HS-27A (cell line): ENCODE measurements at regions not wholly inside any gene's neighbourhood (a gene's known extent, or its start where the extent isn't known, plus 50 kb on each side); places are given as distances from the start of the nearest gene placed in this dataset.
"Not testable (repeated sequence)": the region's sequence is repeated elsewhere in the genome, so short reads cannot be mapped to it uniquely, and the experiment has no call there.

Source experiments
- DNase-seq: peaks from one replicate; pipeline ENCODE4 v3.0.0-alpha.2; 2012; ENCODE audit warnings: low read depth, missing footprints

DNA sequence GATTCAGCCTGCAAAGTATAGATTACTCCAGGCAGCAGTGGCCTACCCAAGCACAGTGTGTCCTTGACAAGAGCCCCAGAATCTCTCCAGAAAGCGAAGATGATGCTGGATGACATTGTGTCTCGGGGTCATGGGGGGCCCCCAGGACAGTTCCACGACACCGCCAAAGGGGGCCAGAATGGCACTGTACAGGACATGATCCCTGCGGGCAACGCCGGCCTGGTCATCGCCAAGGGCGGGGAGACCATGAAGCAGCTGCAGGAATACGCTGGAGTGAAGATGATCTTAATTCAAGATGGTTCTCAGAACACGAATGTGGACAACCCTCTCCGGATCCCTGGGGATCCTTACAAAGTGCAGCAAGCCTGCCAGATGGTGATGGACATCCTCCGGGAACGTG is 107.0 kb upstream of the MTAP start:
- no peak for DNase-seq

GRCh38 chr9:21695874-21696341 is 106.5 kb upstream of the MTAP start:
- no peak for DNase-seq

DNA sequence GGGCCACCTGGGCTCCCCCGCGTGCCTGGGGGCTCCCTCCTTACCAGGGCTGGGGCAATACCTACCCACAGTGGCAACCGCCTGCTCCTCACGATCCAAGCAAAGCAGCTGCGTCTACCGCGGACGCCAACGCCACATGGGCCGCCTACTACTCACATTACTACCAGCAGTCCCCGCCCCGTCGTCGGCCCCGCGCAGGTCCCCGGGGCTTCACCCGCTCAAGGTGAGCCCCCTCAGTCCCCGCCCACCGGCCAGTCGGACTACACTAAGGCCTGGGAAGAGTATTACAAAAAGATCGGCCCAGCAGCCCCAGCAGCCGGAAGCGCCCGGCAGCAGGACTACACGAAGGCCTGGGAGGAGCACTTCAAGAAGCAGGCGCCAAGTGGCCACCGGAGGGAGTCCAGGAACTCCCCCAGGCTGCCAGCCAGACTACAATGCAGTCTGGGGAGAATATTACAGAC is 106.0 kb upstream of the MTAP start:
- DNase-seq, result no peak

- no peak for DNase-seq
These were observed 94.2 kb upstream of the MTAP start for GRCh38 chr9:21708260-21708711.

GRCh38 chr9:21708856-21709255 is 93.6 kb upstream of the MTAP start:
- no peak for DNase-seq

DNA sequence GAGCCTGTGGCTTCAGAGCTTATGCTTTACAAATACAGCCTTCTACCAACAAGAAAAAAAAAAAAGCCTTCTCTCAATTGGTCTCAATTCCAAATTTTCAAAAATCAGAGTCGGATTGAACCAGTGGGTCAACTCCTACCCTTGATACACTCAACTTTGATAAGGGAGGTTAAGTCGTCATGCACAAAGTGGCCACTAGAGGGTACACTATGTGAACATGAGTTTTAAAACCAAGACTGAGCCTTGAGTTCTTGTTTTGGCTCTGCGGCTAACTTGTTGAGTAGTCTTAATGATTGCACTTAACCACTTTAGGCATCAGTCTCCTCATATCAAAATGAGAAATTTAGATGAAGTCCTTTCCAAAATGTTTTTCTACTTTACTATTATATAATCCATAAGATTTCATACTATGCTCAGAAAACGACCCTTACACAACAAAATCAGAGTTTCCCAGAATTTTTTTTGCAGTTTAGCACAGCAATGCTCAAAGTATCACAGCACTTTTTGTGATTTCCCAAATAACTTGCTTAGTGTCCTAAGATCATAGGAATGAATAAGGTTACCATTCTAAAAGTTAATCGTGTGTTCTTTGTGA is 92.9 kb upstream of the MTAP start:
- no peak for DNase-seq

GRCh38 chr9:21710548-21711191 is 91.8 kb upstream of the MTAP start:
- no peak for DNase-seq

DNA sequence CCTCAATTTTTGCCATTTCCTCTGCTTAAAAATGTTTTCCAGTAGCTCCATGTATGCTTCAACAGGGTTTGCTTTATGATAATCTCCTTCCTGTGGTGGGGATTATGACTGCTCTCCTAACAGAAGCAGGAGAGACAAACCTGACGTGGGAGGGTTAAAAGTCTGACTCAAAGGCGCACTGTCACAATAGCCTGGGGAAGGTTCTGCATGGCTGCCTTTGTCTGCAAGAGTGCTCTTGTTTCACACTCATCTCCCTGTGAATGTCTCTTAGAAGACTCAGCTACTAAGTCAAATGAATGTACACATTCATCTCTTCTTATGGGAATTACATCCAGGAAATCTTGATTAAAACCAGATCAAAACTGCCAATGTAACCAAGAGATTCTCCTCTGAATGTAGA is 90.9 kb upstream of the MTAP start:
- no peak for DNase-seq

GRCh38 chr9:21715408-21715807 is 87.0 kb upstream of the MTAP start:
- no peak for DNase-seq

DNA sequence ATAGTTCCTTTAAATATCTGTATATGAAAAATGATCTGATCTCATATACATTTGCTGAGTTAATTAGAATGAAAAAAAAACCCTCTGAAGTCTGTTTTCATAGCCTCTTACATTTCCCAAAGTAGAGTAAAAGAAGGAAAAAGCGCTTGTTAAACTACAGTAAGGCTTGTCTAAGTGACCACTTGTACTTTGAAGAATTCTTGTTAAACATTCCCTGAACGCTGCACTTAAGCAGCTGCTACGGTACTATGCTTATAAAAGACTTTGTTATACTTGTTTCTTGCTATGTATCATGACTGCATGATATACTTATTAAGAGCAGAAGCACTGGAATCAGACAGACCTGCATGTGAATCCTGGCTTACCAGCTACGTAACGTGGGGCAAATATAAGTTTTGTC is 81.7 kb upstream of the MTAP start:
- no peak for DNase-seq

- not testable (repeated sequence) for DNase-seq
These were observed 75.0 kb upstream of the MTAP start for GRCh38 chr9:21727411-21727810.

DNA sequence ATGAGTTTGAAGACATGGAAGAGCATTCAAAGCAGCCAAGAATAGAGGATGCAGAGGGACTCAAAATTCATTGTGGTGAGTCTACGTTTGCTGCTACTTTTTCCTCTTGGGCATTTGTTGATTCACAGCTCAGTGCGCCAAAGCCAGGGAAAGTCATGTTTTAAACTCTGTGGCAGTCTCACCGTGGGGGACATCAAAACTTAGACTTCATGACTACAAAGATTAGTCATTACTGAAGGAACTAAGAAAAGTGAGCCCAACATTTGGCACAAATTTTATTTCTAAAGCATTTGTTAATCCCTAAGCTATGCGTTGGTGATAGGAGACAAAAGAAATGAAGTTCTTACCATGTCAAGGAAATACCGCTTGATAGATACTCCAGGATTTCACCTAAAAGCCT is 73.7 kb upstream of the MTAP start:
- no peak for DNase-seq

DNA sequence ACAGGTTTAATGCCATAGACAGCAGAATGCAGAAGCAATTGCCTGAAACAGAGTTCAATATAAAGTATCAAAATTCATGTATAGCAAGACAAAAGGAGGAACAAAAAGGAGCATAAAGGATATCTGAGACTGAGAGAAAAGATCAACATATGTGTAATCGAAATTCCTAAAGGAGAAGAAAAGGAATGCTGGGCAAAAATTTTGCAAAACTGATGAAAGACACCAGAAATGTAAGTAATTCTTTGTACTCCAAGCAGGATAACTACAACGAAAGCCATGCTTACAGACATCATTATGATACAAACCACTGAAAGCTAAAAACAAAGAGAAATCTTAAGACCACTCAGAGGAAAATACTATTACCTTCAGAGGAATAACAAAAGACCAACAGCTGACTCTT is 72.8 kb upstream of the MTAP start:
- no peak for DNase-seq

DNA sequence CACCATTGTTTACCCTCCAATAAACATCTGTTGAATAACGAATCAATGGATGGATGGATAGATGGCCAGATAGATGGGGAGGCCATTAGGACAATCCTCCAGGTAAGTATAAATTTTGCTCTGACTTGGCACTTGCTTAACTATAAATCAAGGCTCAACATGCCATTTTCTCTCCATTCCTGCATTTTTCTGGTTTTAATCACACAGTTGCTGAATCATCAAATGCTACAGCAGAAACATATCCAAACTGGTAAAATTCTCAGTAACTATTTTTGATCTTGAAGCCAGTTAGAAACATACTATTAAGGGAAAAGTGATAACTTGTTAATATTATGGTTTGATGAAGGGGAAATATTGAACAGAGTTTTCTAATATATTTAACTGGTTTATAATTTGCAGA is 71.5 kb upstream of the MTAP start:
- no peak for DNase-seq

DNA sequence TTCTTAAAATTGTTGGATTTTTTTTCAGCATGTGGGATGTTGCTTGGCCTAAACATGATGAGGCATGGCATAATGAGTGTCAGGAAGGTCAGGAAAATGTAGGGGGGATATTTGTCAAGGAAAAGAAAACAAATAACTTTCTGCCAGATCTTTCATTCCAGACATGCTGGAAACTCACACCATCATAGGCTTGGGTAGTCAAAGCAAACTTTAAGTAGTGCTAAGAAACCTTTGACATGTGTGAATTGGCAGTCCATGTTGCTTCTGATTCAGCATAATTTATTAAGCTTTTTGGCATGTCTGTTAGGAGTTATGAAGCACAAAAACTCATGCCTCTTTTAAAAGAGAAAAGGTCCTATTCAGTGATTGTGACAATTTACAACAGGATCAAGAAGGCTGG is 61.3 kb upstream of the MTAP start:
- DNase-seq, result no peak

DNA sequence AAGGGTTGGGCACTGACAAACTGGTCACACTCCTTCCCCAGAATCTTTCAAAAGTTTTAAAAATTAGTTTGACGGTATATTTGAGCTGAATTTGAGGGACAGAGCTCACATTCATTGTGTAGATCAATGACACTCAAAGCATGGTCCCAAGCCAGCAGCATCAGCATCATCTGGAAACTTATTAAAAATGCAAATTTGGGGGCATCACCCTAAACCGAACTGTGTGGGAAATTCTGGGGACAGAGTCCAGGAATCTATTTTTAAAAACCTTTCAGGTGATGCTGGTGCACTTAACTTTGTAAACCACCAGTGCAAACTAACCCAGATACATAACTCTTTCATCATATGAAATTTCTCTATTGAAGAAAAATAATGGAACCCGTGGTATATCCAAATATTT is 58.1 kb upstream of the MTAP start:
- DNase-seq, result no peak

- no peak for DNase-seq
These were observed 57.6 kb upstream of the MTAP start for GRCh38 chr9:21744841-21745240.

GRCh38 chr9:21746550-21746949 is 55.9 kb upstream of the MTAP start:
- no peak for DNase-seq

- DNase-seq, result no peak
These were observed 55.3 kb upstream of the MTAP start for GRCh38 chr9:21747175-21747574.

DNA sequence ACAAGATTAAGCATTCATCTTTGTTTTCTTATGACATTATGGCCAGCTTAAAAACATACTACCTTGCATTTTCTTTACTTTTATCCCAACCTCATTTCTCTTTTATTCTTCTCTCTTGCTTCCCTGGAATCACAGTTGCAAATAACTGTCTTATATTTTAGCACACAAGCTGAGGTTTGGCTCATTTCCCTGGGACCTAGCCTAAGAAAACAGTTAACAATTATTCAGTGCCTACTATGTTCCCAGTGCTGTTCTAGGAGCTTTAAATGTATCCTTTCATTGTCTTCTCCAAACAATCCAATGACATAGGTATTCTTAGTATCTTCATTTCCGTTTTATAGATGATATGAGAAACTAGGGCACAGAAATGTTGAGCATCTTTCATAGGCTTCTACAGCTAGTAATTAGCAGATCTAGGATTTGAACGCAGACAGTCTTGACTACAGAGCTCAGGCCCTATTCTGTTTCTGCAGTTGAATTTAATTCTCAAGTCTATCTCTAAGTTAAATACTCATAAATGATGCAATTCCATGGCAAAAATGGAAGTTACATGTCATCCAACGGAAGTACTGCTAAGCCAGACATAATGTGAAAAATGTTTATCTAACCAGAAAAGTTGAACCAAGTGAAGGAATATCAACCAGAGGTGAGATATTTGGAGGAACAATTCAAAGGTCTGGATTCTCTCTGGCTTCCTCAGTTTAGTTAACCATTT is 52.3 kb upstream of the MTAP start:
- DNase-seq, result no peak

DNA sequence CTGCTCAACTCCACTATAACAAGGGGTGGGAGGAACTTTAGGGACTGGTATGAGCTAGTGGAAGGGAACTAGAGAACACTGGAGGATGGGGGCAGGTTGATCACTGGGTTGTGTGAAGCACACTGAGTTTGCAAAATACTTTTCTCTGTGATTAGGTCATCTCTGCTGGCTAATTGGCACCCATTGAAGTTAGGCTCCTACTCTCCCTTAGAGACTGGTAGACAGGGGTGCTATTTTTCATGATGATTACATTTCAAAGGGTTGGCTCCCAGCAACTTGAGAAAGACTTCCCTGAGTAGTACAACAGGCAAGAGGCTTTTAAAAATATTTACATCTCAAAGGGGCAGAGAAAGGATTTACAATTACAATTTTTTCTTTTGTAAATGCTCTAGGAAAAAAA is 50.4 kb upstream of the MTAP start:
- no peak for DNase-seq
